HG03159 (cell line): ENCODE measurements at regions not wholly inside any gene's neighbourhood (a gene's known extent, or its start where the extent isn't known, plus 50 kb on each side); places are given as distances from the start of the nearest gene placed in this dataset.

Experiments used
- ATAC-seq: cut with Tn5 transposase; IDR thresholded peaks from one replicate; pipeline ENCODE4 v1.9.1; 2021; ENCODE audit warnings: mild to moderate bottlenecking, moderate library complexity; ENCODE audit not compliant: unreplicated experiment

DNA sequence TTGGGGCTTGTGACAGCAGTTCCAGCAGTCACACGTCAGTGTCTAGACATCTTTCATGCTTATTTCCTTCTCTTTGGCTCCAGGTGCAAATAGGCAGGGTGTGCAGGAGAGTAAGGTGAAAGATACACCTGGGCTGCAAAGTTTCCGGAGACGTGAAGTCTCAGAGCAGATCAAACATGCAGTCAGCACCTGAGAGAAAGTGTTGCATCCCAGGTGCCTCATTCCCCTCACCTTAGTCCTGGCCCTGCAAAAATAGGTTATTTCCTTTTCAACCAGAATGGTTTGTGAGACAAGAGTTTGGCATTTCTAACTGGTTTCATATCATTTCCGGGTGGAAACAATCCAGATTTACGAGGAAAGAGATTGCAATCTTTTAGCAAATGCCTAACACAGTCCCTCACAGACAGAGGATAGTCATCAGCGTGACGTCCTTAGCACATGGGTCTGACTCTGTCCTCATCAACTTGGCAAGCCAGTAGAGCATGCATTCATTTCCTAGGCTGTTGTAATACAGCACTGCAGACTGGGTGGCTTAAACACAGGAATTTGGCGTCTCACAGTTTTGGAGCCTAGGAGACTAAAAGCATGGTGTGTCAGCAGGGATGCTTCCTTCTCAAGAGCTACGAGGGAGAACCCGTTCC is 58.2 kb upstream of the ARRDC4 start:
- no peak for ATAC-seq

DNA sequence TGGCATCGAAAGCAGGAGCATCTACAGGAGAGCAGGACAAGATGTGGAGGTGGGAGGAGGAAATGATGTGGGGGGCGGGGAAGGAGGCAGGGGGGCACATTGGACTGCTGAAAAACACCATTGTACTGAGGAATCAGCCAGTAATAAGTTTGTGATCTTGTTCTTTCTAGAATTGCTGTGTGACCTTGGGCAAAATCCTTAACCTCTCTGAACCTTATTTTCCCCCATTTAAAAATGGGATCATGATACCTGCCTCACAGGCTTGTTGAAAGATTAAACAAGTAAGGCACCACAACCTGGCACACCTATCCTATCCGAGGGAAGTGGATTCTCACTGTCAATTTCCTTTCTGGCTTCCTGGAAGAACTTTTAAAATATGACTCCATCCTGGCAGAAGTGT is 56.9 kb upstream of the ARRDC4 start:
- ATAC-seq: no peak

DNA sequence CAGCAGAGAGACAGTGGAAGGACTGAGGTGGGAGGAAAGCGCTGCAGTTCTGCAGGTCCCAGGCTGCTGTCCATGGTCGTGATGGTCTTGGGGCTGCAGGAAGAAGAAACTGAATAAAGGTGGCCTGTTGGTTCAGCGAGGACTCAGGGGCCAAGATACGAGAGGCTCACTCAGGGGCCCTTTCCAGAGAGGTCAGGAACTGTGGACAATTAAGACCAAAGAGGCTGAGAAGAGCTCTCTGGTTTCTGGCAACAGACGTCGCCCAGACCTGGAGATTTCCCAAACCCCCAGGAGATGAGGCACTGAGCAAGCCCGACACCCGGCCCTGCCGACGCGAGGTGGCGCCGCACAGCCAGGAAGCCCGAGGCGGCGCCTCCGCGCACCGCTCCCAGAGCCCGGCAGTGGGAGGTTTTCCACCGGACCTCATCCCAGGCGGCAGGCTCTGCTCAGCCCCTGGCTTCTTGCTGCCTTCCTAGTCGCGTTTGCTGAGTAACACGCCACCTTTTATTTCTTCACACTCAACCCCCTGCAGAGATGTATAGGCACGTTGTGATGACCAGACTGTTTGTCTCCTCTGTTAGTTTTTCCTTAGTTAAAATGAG is 56.4 kb upstream of the ARRDC4 start:
- no peak for ATAC-seq

DNA sequence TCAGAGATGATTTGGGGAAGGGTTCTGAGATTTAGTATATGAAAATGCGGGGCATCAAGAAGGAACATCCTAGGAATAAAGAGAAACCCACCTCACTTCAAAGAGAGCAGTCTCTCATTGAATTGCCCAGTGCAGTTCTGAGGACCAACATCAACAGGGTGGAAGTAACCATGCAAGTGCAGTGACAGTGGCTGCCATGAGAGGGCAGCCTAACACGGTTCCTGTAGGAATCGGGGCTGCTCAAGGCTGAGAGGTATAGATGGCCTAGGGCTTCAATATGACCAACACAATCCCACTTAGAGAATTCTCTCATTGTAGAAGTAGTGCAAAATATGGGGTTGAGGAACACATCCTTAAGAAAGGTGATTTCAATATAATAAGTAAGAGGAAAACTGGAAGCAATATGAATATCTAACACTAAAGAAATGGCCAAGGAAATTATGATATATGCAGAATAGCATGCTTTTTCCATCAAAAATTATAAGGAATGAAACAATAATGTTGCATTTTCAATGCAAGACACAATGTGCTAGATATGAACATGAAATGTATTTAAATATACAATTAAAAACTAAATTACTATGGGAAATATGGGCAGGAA is 51.1 kb upstream of the ARRDC4 start:
- peak; percentile 97 for ATAC-seq
